Astrocyte of the cerebellum (primary cell): ENCODE measurements at regions not wholly inside any gene's neighbourhood (a gene's known extent, or its start where the extent isn't known, plus 50 kb on each side); places are given as distances from the start of the nearest gene placed in this dataset.

Experiments used
- DNase-seq: peaks from one replicate; pipeline ENCODE4 v3.0.0-alpha.2; 2011; ENCODE audit warnings: low read depth
- H3K4me3 ChIP-seq: 2 replicates; pipeline ENCODE4 v1.5.1; 2011; ENCODE audit warnings: mild to moderate bottlenecking, low read depth, low read length, moderate library complexity
- in situ Hi-C: cut with HindIII; loops from 2 replicates; pipeline ENCODE4 v1.10.0; 2017; ENCODE audit warnings: low sequenced_read_pairs
- TF ChIP-seq, protein P1 (sequence below): IDR thresholded peaks from 2 replicates; pipeline ENCODE4 v1.5.1; 2012; ENCODE audit warnings: low read length, low read depth, moderate library complexity, mild to moderate bottlenecking; ENCODE audit errors: missing control alignments

DNA sequence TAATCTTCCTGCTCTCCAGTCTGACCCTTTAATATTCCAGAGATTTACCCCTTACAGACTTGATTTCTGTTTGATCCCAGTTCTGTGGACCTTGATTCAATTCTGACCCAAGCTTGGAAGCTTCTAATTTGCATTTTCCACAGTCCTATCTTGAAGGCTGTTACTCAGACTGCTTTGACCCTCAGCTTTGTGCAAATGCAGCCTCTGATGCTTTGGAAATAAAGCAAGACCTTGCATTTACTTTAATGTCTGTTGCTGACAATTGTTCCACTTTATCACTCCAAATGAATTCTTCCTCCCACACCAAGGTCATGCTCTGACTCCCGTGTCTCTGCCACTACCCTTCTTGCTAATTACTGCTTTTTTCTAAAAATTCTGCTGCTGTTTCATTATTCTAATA lies 886.0 kb downstream of the TUSC7 start:
- TF ChIP-seq, protein P1, sequence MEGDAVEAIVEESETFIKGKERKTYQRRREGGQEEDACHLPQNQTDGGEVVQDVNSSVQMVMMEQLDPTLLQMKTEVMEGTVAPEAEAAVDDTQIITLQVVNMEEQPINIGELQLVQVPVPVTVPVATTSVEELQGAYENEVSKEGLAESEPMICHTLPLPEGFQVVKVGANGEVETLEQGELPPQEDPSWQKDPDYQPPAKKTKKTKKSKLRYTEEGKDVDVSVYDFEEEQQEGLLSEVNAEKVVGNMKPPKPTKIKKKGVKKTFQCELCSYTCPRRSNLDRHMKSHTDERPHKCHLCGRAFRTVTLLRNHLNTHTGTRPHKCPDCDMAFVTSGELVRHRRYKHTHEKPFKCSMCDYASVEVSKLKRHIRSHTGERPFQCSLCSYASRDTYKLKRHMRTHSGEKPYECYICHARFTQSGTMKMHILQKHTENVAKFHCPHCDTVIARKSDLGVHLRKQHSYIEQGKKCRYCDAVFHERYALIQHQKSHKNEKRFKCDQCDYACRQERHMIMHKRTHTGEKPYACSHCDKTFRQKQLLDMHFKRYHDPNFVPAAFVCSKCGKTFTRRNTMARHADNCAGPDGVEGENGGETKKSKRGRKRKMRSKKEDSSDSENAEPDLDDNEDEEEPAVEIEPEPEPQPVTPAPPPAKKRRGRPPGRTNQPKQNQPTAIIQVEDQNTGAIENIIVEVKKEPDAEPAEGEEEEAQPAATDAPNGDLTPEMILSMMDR, result no peak
- in situ Hi-C loops, result no loop called here
- H3K4me3 ChIP-seq, result no peak overlapping the region
- DNase-seq, result no peak

DNA sequence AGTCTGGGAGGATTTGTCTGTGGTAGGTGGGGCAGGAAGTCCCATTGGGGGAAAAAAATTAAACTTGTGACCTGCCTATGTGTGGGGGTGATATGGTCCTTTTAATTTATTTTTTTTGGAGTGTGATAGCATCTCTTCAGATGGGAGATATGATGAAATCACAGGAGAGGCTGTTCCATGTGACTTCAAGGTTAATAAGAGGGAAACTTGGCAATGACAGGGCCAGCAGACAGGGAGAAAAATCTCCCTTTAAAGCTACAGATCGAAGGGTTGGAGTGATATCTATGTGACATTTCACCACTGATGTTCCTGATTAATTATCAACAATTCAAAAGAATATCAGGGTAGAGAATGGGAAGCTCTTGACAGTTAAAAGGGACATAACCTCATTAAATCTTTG lies 886.9 kb downstream of the TUSC7 start:
- TF ChIP-seq, protein P1, result no peak
- in situ Hi-C loops, result no loop called here
- DNase-seq, result no peak
- H3K4me3 ChIP-seq, result no peak overlapping the region

DNA sequence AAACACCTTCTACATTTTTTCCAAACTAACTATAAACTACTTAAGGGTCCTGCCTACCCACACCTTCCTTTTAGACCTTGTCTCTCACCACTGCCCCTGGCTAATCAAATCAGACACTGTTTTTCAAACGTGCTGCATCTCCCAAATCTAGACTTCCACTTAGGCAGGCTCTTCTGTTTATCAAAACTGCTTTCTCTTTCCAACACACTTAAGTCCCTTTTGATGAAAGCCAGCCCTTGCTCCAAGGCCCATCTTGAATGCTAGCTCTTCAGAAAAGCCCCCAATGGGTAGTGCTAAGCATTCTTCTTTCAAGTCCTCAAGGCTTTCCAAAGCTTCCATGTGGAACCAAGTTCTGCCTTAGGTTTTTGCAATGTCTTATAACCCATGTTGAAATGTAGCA lies 888.3 kb downstream of the TUSC7 start:
- TF ChIP-seq, protein P1, result no peak
- no peak for DNase-seq
- H3K4me3 ChIP-seq, result no peak overlapping the region
- in situ Hi-C loops, result no loop called here

DNA sequence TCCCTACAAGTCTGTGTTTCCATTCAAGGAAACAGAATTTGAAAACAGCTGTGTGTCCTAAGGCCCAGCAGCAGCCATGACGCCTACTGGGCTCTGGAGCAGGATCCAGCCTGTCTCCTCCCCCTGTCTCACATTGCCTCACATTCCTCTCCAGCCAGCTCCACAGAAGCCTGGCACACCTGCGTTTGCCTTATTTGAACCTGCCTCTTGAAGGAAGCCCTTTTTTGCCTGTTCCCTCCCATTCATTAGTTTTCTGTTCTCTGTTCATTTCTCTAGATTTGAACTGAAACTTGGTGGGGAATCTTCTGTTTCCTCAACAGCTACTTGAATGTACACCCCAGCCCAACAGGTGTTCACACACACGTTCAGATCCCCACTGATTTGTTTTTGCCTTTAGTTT lies 890.5 kb downstream of the TUSC7 start:
- in situ Hi-C loops, result no loop called here
- no peak overlapping the region for H3K4me3 ChIP-seq
- DNase-seq, result no peak
- TF ChIP-seq, protein P1, result no peak

DNA sequence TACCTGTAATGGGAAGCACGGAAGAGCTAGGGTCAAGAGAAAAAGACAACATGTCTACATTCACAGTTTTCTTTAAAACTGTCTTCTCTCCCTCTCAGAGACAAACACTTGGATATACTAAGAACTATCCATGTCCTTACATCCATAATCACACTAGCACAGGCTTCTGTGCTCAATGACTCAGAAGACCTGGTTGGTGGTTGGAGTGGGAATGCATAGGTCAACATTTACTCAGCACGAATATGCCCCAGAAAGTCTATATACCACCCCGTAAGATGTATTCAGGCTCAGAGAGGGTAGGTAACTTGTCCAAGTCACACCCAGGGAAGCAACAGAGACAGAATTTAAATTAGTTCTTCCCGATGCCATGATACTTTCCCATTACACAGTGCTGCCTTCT lies 891.1 kb downstream of the TUSC7 start:
- H3K4me3 ChIP-seq, result no peak overlapping the region
- no peak for DNase-seq
- in situ Hi-C loops, result no loop called here
- TF ChIP-seq, protein P1, result no peak

DNA sequence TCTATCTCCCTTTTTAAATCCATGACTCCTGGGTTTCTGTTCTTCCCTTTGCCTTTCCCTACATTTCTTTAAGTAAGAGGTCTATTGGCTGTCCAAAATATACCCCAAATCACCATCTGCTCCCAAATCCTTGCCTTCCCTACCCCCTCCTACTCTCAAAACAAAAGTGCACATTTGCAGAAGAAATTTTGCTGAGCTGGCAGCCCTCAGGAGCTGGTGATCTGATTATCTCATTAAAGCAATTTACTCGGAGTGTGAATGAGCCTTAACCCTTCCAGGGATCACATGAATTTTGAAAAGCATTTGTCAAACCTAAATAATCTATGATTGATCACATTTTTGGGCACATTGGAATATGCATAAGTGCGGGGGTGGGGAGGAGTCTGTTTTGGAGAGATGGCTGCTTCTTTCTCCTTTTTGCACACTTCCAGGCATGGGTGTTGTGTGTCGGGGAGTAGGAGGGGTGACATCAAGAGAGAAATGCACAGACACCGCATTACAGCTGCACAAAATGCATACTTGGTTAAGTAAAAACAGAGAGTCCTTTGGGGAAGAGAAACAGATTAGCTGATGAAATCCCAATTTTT lies 892.6 kb downstream of the TUSC7 start:
- DNase-seq, result no peak
- TF ChIP-seq, protein P1, result no peak
- no peak overlapping the region for H3K4me3 ChIP-seq

More for the DNA sequence above, 892.6 kb downstream of the TUSC7 start:
- in situ Hi-C loops, result no loop called here
